OCI-LY1 (cell line): ENCODE measurements at regions not wholly inside any gene's neighbourhood (a gene's known extent, or its start where the extent isn't known, plus 50 kb on each side); places are given as distances from the start of the nearest gene placed in this dataset.

Experiments
- H2AFZ ChIP-seq: fragments of 200-600 bp; sonication (generic), shearing (Covaris generic); 2 replicates; pipeline ENCODE4 v1.6.0; 2014; ENCODE audit warnings: antibody characterized with exemption, mild to moderate bottlenecking, low read length
- H3F3A ChIP-seq: fragments of 200-600 bp; sonication (generic), shearing (Covaris generic); 2 replicates; pipeline ENCODE4 v1.6.0; 2014; ENCODE audit warnings: mild to moderate bottlenecking, antibody characterized with exemption, low read length, moderate library complexity; ENCODE audit not compliant: insufficient read depth
- H3K27ac ChIP-seq: fragments of 200-600 bp; sonication (generic); 2 replicates; pipeline ENCODE4 v1.5.1; 2014; ENCODE audit warnings: low read length, mixed run types, mild to moderate bottlenecking, low read depth; ENCODE audit not compliant: poor library complexity, severe bottlenecking
- H3K27me3 ChIP-seq: fragments of 200-600 bp; sonication (generic); 2 replicates; pipeline ENCODE4 v1.6.0; 2014; ENCODE audit warnings: antibody characterized with exemption, mild to moderate bottlenecking, low read length, moderate library complexity; ENCODE audit not compliant: insufficient read depth
- H3K36me3 ChIP-seq: fragments of 200-600 bp; sonication (generic); 2 replicates; pipeline ENCODE4 v1.6.1; 2014; ENCODE audit warnings: mild to moderate bottlenecking, antibody characterized with exemption, low read length, moderate library complexity, mixed read lengths; ENCODE audit not compliant: insufficient read depth
- H3K4me1 ChIP-seq: fragments of 200-600 bp; sonication (generic); 2 replicates; pipeline ENCODE4 v1.5.1; 2014; ENCODE audit warnings: mild to moderate bottlenecking, low read length, moderate library complexity; ENCODE audit not compliant: insufficient read depth, severe bottlenecking
- H3K4me2 ChIP-seq: fragments of 200-600 bp; sonication (generic), shearing (Covaris generic); 2 replicates; pipeline ENCODE4 v1.6.1; 2014; ENCODE audit warnings: low read length
- H3K4me3 ChIP-seq: fragments of 200-600 bp; sonication (generic); 2 replicates; pipeline ENCODE4 v1.5.1; 2014; ENCODE audit warnings: low read length, low read depth, mild to moderate bottlenecking, mixed read lengths; ENCODE audit not compliant: poor library complexity, severe bottlenecking
- H3K79me2 ChIP-seq: fragments of 200-600 bp; shearing (Covaris generic); 2 replicates; pipeline ENCODE4 v1.6.1; 2016; ENCODE audit warnings: mixed run types, low read length, mixed read lengths; ENCODE audit not compliant: insufficient read depth
- H3K9ac ChIP-seq: fragments of 200-600 bp; sonication (generic), shearing (Covaris generic); 2 replicates; pipeline ENCODE4 v1.6.1; 2014; ENCODE audit warnings: mild to moderate bottlenecking, low read length, mixed read lengths
- H3K9me2 ChIP-seq: fragments of 200-600 bp; sonication (generic), shearing (Covaris generic); 2 replicates; pipeline ENCODE4 v1.6.1; 2014; ENCODE audit warnings: low read depth, mild to moderate bottlenecking, low read length, mixed read lengths
- H3K9me3 ChIP-seq: fragments of 200-600 bp; shearing (Covaris generic); 2 replicates; pipeline ENCODE4 v1.6.1; 2014; ENCODE audit warnings: low read length, mixed read lengths
- H4K20me1 ChIP-seq: fragments of 200-600 bp; sonication (generic), shearing (Covaris generic); 2 replicates; pipeline ENCODE4 v1.6.0; 2016; ENCODE audit warnings: mild to moderate bottlenecking, low read length; ENCODE audit not compliant: insufficient read depth
- CTCF ChIP-seq: fragments of 200-600 bp; sonication (generic), shearing (Covaris generic); IDR thresholded peaks from 2 replicates; pipeline ENCODE4 v1.5.1; 2017; ENCODE audit warnings: mild to moderate bottlenecking, antibody characterized with exemption, low read length, moderate library complexity, mixed read lengths
- EZH2 ChIP-seq: fragments of 200-600 bp; sonication (generic), shearing (Covaris generic); IDR thresholded peaks from 2 replicates; pipeline ENCODE4 v1.8.0; 2017; ENCODE audit warnings: borderline replicate concordance, mixed run types, mild to moderate bottlenecking, antibody characterized with exemption, low read length, moderate library complexity, mixed read lengths

GRCh38 chr6:156652231-156652750 lies 124.9 kb upstream of the ARID1B start:
- Histone ChIP-seq H3K9ac (no peak overlapping the region), H3K27me3 (no peaks in the 10 kb centered on the region), H3K36me3 (no peaks in the 10 kb centered on the region), H4K20me1 (no peaks in the 10 kb centered on the region), H3K9me2 (no peaks in the 10 kb centered on the region), H3F3A (no peaks in the 10 kb centered on the region), H3K4me3 (no peak overlapping the region), H3K79me2 (no peaks in the 10 kb centered on the region), H3K27ac (no peak overlapping the region), H3K4me1 (no peaks in the 10 kb centered on the region), H3K4me2 (no peak overlapping the region), H2AFZ (no peak overlapping the region), H3K9me3 (0 out of 2 replicates have a peak, but pooled peaks cover 4% of the 10 kb centered on the region)
- TF ChIP-seq CTCF (no peak), EZH2 (no peak)

DNA sequence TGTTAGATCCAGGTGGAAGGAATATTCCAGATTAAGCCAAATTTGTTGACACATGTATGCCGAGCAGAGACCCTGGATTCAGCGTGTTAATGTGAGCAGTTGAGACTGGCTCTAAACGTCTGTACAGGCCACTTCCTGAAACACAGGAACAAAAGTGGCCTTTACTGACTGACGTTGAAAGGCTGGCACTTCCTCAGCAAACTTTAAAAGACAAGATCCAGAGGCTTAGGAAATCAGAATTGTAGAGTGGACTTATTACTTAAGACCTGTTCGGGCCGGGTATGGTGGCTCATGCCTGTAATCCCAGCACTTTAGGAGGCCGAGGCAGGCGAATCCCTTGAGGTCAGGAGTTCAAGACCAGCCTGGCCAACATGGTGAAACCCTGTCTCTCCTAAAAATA lies 125.7 kb upstream of the ARID1B start:
- H3K4me2 ChIP-seq = no peak overlapping the region

GRCh38 chr6:156650896-156651390 lies 126.2 kb upstream of the ARID1B start:
- 0 out of 2 replicates have a peak, but pooled peaks cover 4% of the 10 kb centered on the region for H3K9me3 ChIP-seq
- H3F3A ChIP-seq = no peaks in the 10 kb centered on the region
- no peak overlapping the region for H3K9ac ChIP-seq
- no peaks in the 10 kb centered on the region for H3K4me1 ChIP-seq
- no peak overlapping the region for H2AFZ ChIP-seq
- no peak overlapping the region for H3K4me3 ChIP-seq
- no peak for TF ChIP-seq EZH2
- TF ChIP-seq CTCF = no peak
- no peak overlapping the region for H3K27ac ChIP-seq
- H4K20me1 ChIP-seq = no peaks in the 10 kb centered on the region
- H3K4me2 ChIP-seq = no peak overlapping the region
- no peaks in the 10 kb centered on the region for H3K36me3 ChIP-seq
- no peaks in the 10 kb centered on the region for H3K79me2 ChIP-seq
- H3K27me3 ChIP-seq = no peaks in the 10 kb centered on the region
- no peaks in the 10 kb centered on the region for H3K9me2 ChIP-seq

More for the DNA sequence above, 125.7 kb upstream of the ARID1B start:
- TF ChIP-seq CTCF (no peak), EZH2 (no peak)
- H3K36me3 ChIP-seq = no peaks in the 10 kb centered on the region
- H3K27ac ChIP-seq = no peak overlapping the region
- no peaks in the 10 kb centered on the region for H4K20me1 ChIP-seq
- no peaks in the 10 kb centered on the region for H3F3A ChIP-seq
- H3K9me3 ChIP-seq = 0 out of 2 replicates have a peak, but pooled peaks cover 4% of the 10 kb centered on the region
- no peaks in the 10 kb centered on the region for H3K27me3 ChIP-seq
- H3K4me1 ChIP-seq = no peaks in the 10 kb centered on the region
- no peaks in the 10 kb centered on the region for H3K79me2 ChIP-seq
- H3K9me2 ChIP-seq = no peaks in the 10 kb centered on the region
- no peak overlapping the region for H3K4me3 ChIP-seq
- no peak overlapping the region for H2AFZ ChIP-seq
- H3K9ac ChIP-seq = no peak overlapping the region
